Skin epidermis (tissue), 12 donors: ENCODE measurements at regions not wholly inside any gene's neighbourhood (a gene's known extent, or its start where the extent isn't known, plus 50 kb on each side); places are given as distances from the start of the nearest gene placed in this dataset.
A peak's percentile ranks its signal among the peaks of the same experiment; 100 is the strongest.

ENCODE experiments used
- H3K27ac ChIP-seq, 21 experiments: fragments of 200-600 bp; sonication (generic) in 11 of 21; one replicate each; pipeline ENCODE4 v1.5.0; 2020; ENCODE audit warnings: mild to moderate bottlenecking in 3 of 21, inconsistent platforms in 2 of 21, moderate library complexity in 2 of 21
- H3K4me3 ChIP-seq, 7 experiments: fragments of 200-600 bp; sonication (generic) in 2 of 7; one replicate each; pipeline ENCODE4 v1.5.0; 2020; ENCODE audit warnings: inconsistent platforms in 2 of 7, mild to moderate bottlenecking in 2 of 7, moderate library complexity in 1 of 7

- no peak overlapping the region for H3K27ac ChIP-seq
- no peak overlapping the region for H3K4me3 ChIP-seq
These were observed 356.6 kb upstream of the SALL3 start for GRCh38 chr18:78622907-78623541.

GRCh38 chr18:78624646-78625279 lies 354.9 kb upstream of the SALL3 start:
- no peak overlapping the region for H3K27ac ChIP-seq
- no peak overlapping the region for H3K4me3 ChIP-seq

DNA sequence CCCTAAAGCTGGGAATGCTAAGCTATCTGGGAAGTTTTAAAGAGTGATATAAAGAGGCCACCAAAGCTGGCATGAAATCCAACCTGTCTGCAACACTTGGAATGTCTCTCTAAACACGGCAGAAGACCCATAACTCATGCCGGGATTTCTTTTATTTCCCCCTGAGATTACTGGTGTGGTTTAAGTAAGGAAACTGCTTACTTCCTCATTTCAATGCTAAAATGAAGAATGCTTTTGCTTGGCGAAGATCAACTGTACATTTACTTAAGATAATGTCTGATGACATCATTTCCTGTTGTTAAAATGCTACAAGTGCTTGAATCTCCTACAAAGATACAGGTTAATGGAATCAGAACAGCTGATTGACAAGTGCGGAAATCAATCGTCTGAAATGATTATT lies 353.8 kb upstream of the SALL3 start:
- Histone ChIP-seq H3K4me3 (no peak overlapping the region), H3K27ac (no peak overlapping the region)

DNA sequence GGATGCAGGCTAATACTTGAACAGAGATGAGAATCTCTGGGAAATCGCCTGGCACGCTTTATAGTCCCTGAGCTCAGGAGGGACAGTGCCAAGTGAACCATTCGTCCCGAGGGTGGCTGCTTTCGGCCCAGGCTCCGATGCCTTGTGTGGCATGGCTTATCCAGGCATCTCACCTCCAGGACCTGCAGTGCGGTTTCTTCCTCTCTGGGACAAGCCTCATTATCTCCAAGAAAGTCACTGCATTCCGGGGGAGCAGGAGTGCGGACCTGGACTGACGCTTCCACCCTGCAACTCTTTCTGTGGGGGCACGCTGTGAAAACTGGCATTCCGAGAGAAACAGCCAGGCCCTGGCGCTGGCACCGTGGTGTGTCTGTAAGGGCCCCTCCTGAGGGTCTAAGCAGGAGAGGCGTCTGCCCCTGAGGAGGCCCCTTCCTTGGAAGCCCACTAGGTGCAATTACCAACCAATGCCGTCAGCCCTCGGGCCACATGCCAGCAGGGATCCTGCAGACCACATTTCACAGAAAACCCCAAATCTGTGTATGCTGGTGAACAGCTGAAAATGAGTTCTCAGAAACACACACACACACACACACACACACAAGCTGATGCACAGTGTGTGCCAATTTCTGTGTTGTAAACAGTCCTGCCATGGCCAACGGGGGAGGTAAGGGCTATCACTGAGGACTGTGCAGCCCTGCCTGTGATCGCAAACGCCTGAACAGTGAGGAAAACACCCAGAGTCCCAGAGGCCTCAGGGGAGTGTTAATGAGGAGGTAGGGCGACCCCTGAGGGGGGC lies 351.9 kb upstream of the SALL3 start:
- H3K27ac ChIP-seq: no peak overlapping the region
- H3K4me3 ChIP-seq: no peak overlapping the region

DNA sequence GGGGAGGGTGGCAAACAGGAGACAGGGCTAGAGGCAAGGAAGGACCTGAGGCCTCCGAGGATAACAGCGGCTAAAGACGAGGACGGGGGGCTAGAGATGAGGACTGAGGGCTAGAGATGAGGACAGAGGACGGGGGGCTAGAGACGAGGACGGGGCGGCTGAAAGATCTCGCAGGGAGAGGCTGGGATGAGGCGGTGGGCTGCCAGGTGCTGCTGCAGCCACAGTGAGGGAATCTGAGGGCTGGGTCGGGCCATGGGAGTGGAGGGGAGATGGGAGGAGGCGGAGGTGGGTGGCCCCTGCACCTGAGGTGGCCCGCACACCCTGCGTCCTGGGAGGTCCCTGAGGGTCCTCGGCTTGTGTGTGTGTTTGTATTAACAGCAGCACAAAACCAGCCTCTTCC lies 350.2 kb upstream of the SALL3 start:
- H3K4me3 ChIP-seq: no peak overlapping the region
- no peak overlapping the region for H3K27ac ChIP-seq

- Histone ChIP-seq H3K27ac (no peak overlapping the region), H3K4me3 (no peak overlapping the region)
These were observed 349.3 kb upstream of the SALL3 start for GRCh38 chr18:78630356-78630755.

DNA sequence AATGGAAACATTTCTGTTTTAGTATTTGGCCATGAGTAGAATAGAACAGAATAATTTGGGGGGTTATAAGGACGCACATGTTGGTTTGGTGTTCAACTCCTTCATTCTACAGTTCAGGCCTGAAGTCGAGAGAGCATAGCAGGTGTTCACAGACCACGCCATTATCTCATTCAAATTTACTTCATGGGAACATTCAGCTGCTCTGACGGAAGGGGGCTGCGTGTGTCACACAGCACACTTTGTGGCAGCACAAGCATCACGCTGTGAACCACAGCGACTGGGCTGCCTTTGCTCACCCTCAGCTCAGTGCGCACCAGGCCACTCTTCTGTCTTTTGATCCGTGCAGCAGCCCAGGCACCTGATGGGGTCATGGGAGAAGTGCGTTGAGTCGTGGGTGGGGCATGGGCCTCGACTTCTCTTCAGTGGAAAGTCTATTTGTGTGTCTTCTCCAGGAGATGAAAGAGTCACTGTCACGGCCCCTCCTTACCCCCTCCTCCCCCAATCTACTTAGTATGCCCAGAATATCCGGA lies 348.6 kb upstream of the SALL3 start:
- Histone ChIP-seq H3K4me3 (no peak overlapping the region), H3K27ac (no peak overlapping the region)

DNA sequence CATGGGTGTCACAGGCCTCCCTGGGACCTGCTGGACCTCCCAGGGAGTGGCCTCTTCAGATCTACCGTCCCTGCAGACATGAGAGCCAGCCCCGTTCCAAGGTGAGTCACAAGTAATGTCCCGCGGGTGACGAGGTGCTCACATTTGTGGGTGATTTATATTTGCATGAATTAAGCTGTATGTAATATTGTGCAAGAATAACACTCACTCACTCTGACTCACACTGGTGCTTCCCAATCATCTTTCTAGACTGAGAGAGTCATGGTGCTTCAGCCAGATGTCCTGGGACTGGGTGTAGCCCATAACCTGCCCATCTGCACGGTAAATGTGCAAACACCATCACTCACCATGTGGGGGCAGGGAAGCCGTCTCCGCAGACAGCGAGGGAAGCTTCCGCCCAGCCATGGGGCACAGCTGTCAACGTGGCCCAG lies 347.5 kb upstream of the SALL3 start:
- Histone ChIP-seq H3K27ac (no peak overlapping the region), H3K4me3 (no peak overlapping the region)

DNA sequence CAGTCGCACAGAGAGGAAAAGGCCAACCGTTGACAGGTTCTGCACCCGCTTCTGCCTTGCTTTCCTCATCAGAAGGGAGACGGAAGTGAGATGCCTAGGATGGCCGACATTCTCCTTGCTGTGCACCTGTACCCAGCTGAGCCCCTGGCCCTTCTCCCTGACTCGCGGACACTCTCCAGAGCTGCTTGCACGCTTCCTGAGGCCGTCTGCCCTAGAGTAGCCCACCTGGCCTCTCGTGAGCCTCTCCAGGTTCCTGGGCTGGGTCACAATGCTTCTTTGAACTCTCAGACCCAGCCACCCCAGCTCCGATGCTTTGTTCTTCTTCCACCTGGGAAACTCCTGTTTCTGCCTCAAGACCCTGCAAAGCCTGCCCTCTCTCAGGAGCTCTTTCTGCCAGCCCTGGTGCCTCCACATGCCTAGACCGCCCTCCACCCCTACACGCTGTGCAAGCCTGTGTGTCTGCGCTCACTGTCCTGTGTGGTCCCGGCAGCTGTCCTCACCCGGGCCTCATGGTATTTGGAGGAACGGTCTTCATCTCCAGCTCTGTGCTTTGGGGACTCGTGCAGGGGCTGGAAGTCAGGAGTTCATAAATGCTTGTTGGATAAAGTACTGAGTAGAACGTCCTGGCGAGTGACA lies 345.4 kb upstream of the SALL3 start:
- no peak overlapping the region for H3K4me3 ChIP-seq

GRCh38 chr18:78635093-78635800 lies 344.4 kb upstream of the SALL3 start:
- no peak overlapping the region for H3K4me3 ChIP-seq
- H3K27ac ChIP-seq: no peak overlapping the region

More for the DNA sequence above, 345.4 kb upstream of the SALL3 start:
- no peak overlapping the region for H3K27ac ChIP-seq

DNA sequence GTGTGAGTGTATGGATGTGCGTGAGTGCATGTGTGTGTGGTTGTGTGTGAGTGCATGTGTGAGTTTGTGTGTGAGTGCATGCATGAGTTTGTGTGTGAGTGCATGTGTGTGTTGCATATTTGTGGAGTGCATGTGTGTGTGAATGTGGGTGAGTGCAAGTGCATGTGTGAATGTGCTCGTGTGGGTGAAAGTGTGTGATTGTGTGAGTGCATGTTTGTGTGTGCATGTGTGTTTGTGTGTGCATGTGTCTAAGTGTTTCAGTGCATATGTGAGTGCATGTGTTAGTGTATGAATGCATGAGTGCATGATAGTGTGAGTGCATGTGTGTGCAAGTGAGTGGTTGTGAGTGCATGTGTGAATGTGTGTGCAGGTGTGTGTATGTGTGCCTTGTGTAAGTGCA lies 343.4 kb upstream of the SALL3 start:
- Histone ChIP-seq H3K4me3 (no peak overlapping the region), H3K27ac (no peak overlapping the region)

DNA sequence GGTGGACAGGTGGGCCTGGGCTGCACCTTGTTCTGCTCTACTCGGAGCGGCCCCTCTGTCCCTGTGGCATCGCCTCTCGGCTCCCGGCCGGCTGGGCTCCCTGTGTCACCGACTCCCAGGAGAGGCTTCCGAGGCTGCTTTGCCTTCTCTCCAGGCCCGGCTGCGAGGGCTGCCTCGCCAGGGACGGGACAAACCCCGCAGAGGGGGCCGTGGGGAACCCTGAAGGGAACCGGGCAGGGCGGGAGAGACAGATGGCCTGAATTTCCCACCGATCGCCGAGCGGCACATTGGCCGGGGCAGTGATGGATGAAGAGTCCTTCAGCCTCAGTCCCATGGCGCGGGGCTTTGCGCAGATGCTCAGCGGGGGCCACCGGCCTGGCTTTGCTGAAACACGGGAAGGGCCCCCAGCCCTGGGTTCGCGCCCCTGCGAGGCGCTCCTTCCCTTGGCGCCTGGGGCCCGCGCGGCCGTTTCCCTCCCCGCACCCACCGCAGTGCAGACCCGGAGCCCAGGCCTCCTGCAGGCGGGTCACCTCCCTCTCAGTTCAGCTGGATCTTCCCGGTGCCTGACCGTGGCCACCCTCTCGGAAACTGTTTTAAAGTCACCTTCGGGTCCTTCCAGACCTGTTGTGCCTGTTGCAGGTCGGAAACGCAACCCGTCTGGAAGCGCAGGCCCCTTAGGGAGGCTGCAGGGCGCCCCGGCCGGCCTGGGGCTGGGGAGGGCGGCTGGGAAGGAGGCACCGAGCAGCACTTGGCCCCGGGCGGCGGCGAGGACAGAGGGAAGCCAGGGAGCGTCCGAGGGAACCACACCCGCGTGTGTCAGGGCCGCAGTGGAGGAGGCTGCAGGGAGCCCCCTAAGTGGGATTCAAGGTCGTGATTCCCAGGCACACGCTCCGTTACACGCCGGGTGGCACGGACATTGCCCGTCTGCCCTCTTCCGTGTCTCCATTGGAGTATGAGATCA lies 341.9 kb upstream of the SALL3 start:
- Histone ChIP-seq H3K4me3 (no peak overlapping the region), H3K27ac (no peak overlapping the region)

DNA sequence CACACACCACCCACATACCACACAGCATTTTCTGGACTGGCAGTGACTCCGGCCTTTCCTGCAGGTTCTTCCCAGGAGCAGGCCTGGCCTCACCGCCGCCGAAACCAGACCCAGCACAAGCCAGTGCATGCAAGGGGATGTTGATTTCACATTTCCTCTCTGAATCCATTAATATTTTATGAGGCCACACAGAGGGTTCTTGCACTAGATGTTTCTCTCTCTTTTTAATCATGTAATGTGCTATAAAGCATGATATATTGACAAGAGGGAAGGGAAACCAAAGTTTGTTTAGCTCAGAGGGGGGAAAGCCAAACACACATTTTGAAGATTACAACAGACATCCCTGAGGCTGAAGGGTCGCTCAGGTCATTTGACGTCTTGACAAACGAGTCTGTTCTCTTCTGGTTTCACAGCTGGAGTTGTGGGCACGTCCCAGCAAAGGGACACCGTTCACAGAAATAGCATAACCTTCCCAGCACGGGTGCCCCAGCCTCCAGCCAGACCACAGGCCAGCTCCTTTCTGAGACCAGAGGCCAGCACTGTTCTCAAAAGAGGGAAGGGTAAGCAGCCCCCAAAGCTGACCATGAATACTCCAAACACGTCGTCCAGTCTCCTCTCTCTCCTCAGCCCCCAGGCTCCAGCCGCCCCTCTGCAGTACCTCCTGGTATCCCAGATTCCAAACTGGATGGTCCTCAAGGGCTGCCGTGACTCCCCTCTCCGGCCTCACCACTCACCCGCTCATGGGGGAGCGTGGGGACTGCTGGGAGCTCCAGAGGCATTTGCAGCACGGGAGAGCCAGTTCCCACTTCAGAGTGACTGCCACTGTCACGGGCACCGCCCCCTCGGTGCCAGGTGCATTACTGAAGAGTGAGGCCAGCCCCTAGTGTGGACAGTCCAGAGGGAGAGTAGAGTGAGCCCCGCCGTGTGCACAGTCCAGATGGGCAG lies 340.3 kb upstream of the SALL3 start:
- Histone ChIP-seq H3K27ac (no peak overlapping the region), H3K4me3 (no peak overlapping the region)

DNA sequence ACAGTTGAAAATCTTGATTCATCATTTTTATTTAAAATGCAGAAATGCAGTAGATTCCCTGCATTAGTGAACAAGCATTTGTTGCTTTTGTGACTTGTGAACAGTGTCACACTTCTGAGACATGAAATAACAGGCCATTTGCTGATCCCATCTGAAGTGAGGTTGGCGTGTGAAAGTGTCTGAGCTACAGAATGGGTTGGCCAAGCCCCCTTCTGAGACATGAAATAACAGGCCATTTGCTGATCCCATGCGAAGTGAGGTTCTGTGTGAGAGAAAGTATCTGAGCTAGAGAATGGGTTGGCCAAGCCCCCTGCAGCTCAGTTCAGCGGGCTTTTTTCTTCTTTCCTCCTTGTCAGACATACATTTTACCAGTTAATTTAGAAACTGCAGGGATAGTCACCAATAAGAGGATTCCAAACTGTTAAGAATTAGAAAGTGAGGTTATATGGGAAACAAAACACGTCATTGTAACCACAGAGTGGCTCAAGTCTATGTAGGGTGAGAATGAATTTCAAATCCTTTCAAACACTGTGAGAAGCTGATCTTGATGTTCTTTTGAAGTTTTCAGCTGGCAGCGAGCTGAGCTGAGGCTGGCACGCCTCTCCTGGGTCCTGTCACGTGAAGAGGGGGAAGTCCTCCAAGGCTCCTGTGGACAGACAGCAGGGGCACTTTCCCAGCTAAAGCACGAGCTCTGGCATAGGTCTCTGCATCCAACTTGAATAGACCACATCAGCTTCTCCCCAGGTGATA lies 339.2 kb upstream of the SALL3 start:
- Histone ChIP-seq H3K4me3 (no peak overlapping the region), H3K27ac (no peak overlapping the region)

DNA sequence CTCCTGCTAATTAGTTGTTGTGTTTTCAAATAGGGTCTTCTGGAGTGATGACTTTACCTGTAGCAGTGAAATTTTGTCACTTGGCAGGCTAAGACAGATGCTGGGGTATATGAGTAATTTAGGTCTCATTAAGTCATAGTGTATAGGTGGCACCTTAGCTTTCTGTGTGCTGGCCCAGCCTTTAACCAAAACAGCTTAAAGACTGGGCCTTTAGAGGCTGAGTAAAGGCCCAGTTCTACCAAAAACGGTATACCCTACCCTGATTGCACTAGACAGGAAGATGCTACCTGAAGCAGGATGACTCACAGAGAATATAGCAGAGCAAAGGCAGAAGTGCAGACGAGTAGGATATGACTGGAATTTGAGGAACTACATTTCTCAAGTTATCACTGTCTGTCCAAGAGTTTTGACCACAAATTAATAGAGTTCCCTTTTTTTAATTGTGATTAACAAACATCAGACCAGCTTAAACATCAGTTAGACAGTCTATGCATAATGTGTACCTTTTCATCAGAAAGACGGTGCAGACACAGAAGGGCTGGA lies 337.9 kb upstream of the SALL3 start:
- Histone ChIP-seq H3K4me3 (no peak overlapping the region), H3K27ac (peak overlapping the region in 1 of 21 experiments; percentile 4)

DNA sequence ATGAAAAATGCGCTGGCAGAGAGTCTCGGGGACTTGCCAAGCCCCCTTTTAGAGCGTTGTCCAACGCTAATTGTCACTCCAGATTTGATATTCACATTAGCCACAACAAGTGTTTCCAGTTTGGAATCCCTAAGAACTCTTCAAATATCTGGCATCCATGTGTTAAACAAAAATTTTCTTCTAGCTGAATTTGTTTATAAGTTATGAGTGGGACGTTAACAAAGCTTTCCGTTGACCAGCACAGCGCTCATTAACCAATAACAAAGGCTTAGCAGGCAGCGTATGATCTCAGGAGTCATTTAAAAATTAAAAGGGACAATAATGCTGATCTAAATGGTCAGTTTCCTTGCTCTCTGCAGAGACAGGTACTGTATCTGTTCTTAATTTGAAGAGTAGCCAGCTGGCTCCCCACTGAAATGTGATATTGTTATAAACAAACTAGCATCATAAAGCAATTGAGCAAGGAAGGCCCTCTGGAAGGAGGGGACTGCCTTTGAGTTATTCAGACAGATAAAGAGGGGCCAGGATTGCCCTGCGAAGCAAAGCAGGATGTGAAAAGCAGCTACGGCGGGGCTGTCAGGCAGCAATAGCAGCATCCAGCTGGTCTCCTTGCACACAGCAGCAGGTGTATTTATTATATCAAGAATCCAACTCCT lies 337.2 kb upstream of the SALL3 start:
- no peak overlapping the region for H3K4me3 ChIP-seq

More for the DNA sequence above, 337.2 kb upstream of the SALL3 start:
- H3K27ac ChIP-seq: peak overlapping the region in 1 of 21 experiments; percentile 4
